ENCODE measurements at regions not wholly inside any gene's neighbourhood (a gene's known extent, or its start where the extent isn't known, plus 50 kb on each side); places are given as distances from the start of the nearest gene placed in this dataset.
A peak's percentile ranks its signal among the peaks of the same experiment; 100 is the strongest.

GRCh38 chr2:187091664-187092063, 242.7 kb upstream of the ZSWIM2 start:
- no peak overlapping the region for H3K27ac ChIP-seq (ENCODE audit: low read depth in 2 of 2, low read length in 2 of 2)
- no peaks in the 10 kb centered on the region for H3K27me3 ChIP-seq (ENCODE audit: control insufficient read depth in 2 of 2, insufficient read depth in 2 of 2, low read length in 2 of 2)
- H3K4me3 ChIP-seq (ENCODE audit: low read length in 2 of 2), result no peak overlapping the region
- no peaks in the 10 kb centered on the region for H3K9me3 ChIP-seq (ENCODE audit: control insufficient read depth in 2 of 2, low read length in 2 of 2)
- no peaks in the 10 kb centered on the region for H3K4me1 ChIP-seq (ENCODE audit: control insufficient read depth in 2 of 2, insufficient read depth in 2 of 2, low read length in 2 of 2)
- H3K36me3 ChIP-seq (ENCODE audit: control insufficient read depth in 2 of 2, insufficient read depth in 2 of 2, low read length in 2 of 2), result no peaks in the 10 kb centered on the region
- H3K9ac ChIP-seq (ENCODE audit: low read depth in 1 of 2, low read length in 2 of 2), result no peak overlapping the region

GRCh38 chr2:187084524-187084923, 235.6 kb upstream of the ZSWIM2 start:
- no peak overlapping the region for H3K9ac ChIP-seq (ENCODE audit: low read depth in 1 of 2, low read length in 2 of 2)
- no peaks in the 10 kb centered on the region for H3K36me3 ChIP-seq (ENCODE audit: control insufficient read depth in 2 of 2, insufficient read depth in 2 of 2, low read length in 2 of 2)
- H3K27me3 ChIP-seq (ENCODE audit: control insufficient read depth in 2 of 2, insufficient read depth in 2 of 2, low read length in 2 of 2), result no peaks in the 10 kb centered on the region
- H3K4me3 ChIP-seq (ENCODE audit: low read length in 2 of 2), result no peak overlapping the region
- no peaks in the 10 kb centered on the region for H3K9me3 ChIP-seq (ENCODE audit: control insufficient read depth in 2 of 2, low read length in 2 of 2)
- H3K27ac ChIP-seq (ENCODE audit: low read depth in 2 of 2, low read length in 2 of 2), result no peak overlapping the region
- H3K4me1 ChIP-seq (ENCODE audit: control insufficient read depth in 2 of 2, insufficient read depth in 2 of 2, low read length in 2 of 2), result no peaks in the 10 kb centered on the region

GRCh38 chr2:187081461-187081860, 232.5 kb upstream of the ZSWIM2 start:
- no peak overlapping the region for H3K4me3 ChIP-seq (ENCODE audit: low read length in 2 of 2)
- H3K9me3 ChIP-seq (ENCODE audit: control insufficient read depth in 2 of 2, low read length in 2 of 2), result no peaks in the 10 kb centered on the region
- H3K36me3 ChIP-seq (ENCODE audit: control insufficient read depth in 2 of 2, insufficient read depth in 2 of 2, low read length in 2 of 2), result no peaks in the 10 kb centered on the region
- H3K27ac ChIP-seq (ENCODE audit: low read depth in 2 of 2, low read length in 2 of 2), result no peak overlapping the region
- no peaks in the 10 kb centered on the region for H3K4me1 ChIP-seq (ENCODE audit: control insufficient read depth in 2 of 2, insufficient read depth in 2 of 2, low read length in 2 of 2)
- no peaks in the 10 kb centered on the region for H3K27me3 ChIP-seq (ENCODE audit: control insufficient read depth in 2 of 2, insufficient read depth in 2 of 2, low read length in 2 of 2)
- no peak overlapping the region for H3K9ac ChIP-seq (ENCODE audit: low read depth in 1 of 2, low read length in 2 of 2)

GRCh38 chr2:187079901-187080300, 230.9 kb upstream of the ZSWIM2 start:
- no peak overlapping the region for H3K27ac ChIP-seq (ENCODE audit: low read depth in 2 of 2, low read length in 2 of 2)

GRCh38 chr2:187078297-187078696, 229.3 kb upstream of the ZSWIM2 start:
- Histone ChIP-seq H3K27ac (ENCODE audit: low read depth in 2 of 2, low read length in 2 of 2) (no peak overlapping the region), H3K27me3 (ENCODE audit: control insufficient read depth in 2 of 2, insufficient read depth in 2 of 2, low read length in 2 of 2) (no peaks in the 10 kb centered on the region), H3K36me3 (ENCODE audit: control insufficient read depth in 2 of 2, insufficient read depth in 2 of 2, low read length in 2 of 2) (no peaks in the 10 kb centered on the region), H3K9ac (ENCODE audit: low read depth in 1 of 2, low read length in 2 of 2) (no peak overlapping the region), H3K9me3 (ENCODE audit: control insufficient read depth in 2 of 2, low read length in 2 of 2) (no peaks in the 10 kb centered on the region), H3K4me3 (ENCODE audit: low read length in 2 of 2) (no peak overlapping the region), H3K4me1 (ENCODE audit: control insufficient read depth in 2 of 2, insufficient read depth in 2 of 2, low read length in 2 of 2) (peaks cover 0 to 8% of the 10 kb centered on the region in 2 donors)

More at GRCh38 chr2:187079901-187080300, 230.9 kb upstream of the ZSWIM2 start:
- Histone ChIP-seq H3K9me3 (ENCODE audit: control insufficient read depth in 2 of 2, low read length in 2 of 2) (no peaks in the 10 kb centered on the region), H3K9ac (ENCODE audit: low read depth in 1 of 2, low read length in 2 of 2) (no peak overlapping the region), H3K4me3 (ENCODE audit: low read length in 2 of 2) (no peak overlapping the region), H3K36me3 (ENCODE audit: control insufficient read depth in 2 of 2, insufficient read depth in 2 of 2, low read length in 2 of 2) (no peaks in the 10 kb centered on the region), H3K27me3 (ENCODE audit: control insufficient read depth in 2 of 2, insufficient read depth in 2 of 2, low read length in 2 of 2) (no peaks in the 10 kb centered on the region), H3K4me1 (ENCODE audit: control insufficient read depth in 2 of 2, insufficient read depth in 2 of 2, low read length in 2 of 2) (peaks cover 0 to 8% of the 10 kb centered on the region in 2 donors)

GRCh38 chr2:187075671-187076070, 226.7 kb upstream of the ZSWIM2 start:
- peaks cover 0 to 8% of the 10 kb centered on the region in 2 donors for H3K4me1 ChIP-seq (ENCODE audit: control insufficient read depth in 2 of 2, insufficient read depth in 2 of 2, low read length in 2 of 2)
- H3K36me3 ChIP-seq (ENCODE audit: control insufficient read depth in 2 of 2, insufficient read depth in 2 of 2, low read length in 2 of 2), result no peaks in the 10 kb centered on the region
- H3K27ac ChIP-seq (ENCODE audit: low read depth in 2 of 2, low read length in 2 of 2), result peak overlapping the region in 1 of 2 donors; percentile 43
- no peak overlapping the region for H3K9ac ChIP-seq (ENCODE audit: low read depth in 1 of 2, low read length in 2 of 2)
- H3K4me3 ChIP-seq (ENCODE audit: low read length in 2 of 2), result peak overlapping the region in 1 of 2 donors; percentile 56
- H3K27me3 ChIP-seq (ENCODE audit: control insufficient read depth in 2 of 2, insufficient read depth in 2 of 2, low read length in 2 of 2), result no peaks in the 10 kb centered on the region
- no peaks in the 10 kb centered on the region for H3K9me3 ChIP-seq (ENCODE audit: control insufficient read depth in 2 of 2, low read length in 2 of 2)

GRCh38 chr2:187075199-187075635, 226.2 kb upstream of the ZSWIM2 start:
- no peak overlapping the region for H3K9ac ChIP-seq (ENCODE audit: low read depth in 1 of 2, low read length in 2 of 2)
- H3K36me3 ChIP-seq (ENCODE audit: control insufficient read depth in 2 of 2, insufficient read depth in 2 of 2, low read length in 2 of 2), result no peaks in the 10 kb centered on the region
- peak overlapping the region; percentile 35 to 64 for H3K27ac ChIP-seq (ENCODE audit: low read depth in 2 of 2, low read length in 2 of 2)
- no peaks in the 10 kb centered on the region for H3K27me3 ChIP-seq (ENCODE audit: control insufficient read depth in 2 of 2, insufficient read depth in 2 of 2, low read length in 2 of 2)
- H3K4me1 ChIP-seq (ENCODE audit: control insufficient read depth in 2 of 2, insufficient read depth in 2 of 2, low read length in 2 of 2), result peaks cover 0 to 8% of the 10 kb centered on the region in 2 donors
- peak overlapping the region; percentile 56 to 64 for H3K4me3 ChIP-seq (ENCODE audit: low read length in 2 of 2)
- no peaks in the 10 kb centered on the region for H3K9me3 ChIP-seq (ENCODE audit: control insufficient read depth in 2 of 2, low read length in 2 of 2)

GRCh38 chr2:187058198-187058597, 209.2 kb upstream of the ZSWIM2 start:
- Histone ChIP-seq H3K27ac (ENCODE audit: low read depth in 2 of 2, low read length in 2 of 2) (no peak overlapping the region), H3K4me1 (ENCODE audit: control insufficient read depth in 2 of 2, insufficient read depth in 2 of 2, low read length in 2 of 2) (peaks cover 0 to 2% of the 10 kb centered on the region in 2 donors), H3K4me3 (ENCODE audit: low read length in 2 of 2) (no peak overlapping the region), H3K9ac (ENCODE audit: low read depth in 1 of 2, low read length in 2 of 2) (no peak overlapping the region), H3K36me3 (ENCODE audit: control insufficient read depth in 2 of 2, insufficient read depth in 2 of 2, low read length in 2 of 2) (no peaks in the 10 kb centered on the region), H3K9me3 (ENCODE audit: control insufficient read depth in 2 of 2, low read length in 2 of 2) (no peaks in the 10 kb centered on the region), H3K27me3 (ENCODE audit: control insufficient read depth in 2 of 2, insufficient read depth in 2 of 2, low read length in 2 of 2) (no peaks in the 10 kb centered on the region)

GRCh38 chr2:187057466-187057865, 208.5 kb upstream of the ZSWIM2 start:
- no peaks in the 10 kb centered on the region for H3K36me3 ChIP-seq (ENCODE audit: control insufficient read depth in 2 of 2, insufficient read depth in 2 of 2, low read length in 2 of 2)
- no peak overlapping the region for H3K4me3 ChIP-seq (ENCODE audit: low read length in 2 of 2)
- no peaks in the 10 kb centered on the region for H3K9me3 ChIP-seq (ENCODE audit: control insufficient read depth in 2 of 2, low read length in 2 of 2)
- H3K27me3 ChIP-seq (ENCODE audit: control insufficient read depth in 2 of 2, insufficient read depth in 2 of 2, low read length in 2 of 2), result no peaks in the 10 kb centered on the region
- H3K27ac ChIP-seq (ENCODE audit: low read depth in 2 of 2, low read length in 2 of 2), result no peak overlapping the region
- H3K9ac ChIP-seq (ENCODE audit: low read depth in 1 of 2, low read length in 2 of 2), result no peak overlapping the region
- peaks cover 0 to 2% of the 10 kb centered on the region in 2 donors for H3K4me1 ChIP-seq (ENCODE audit: control insufficient read depth in 2 of 2, insufficient read depth in 2 of 2, low read length in 2 of 2)

- no peaks in the 10 kb centered on the region for H3K36me3 ChIP-seq (ENCODE audit: control insufficient read depth in 2 of 2, insufficient read depth in 2 of 2, low read length in 2 of 2)
- no peaks in the 10 kb centered on the region for H3K9me3 ChIP-seq (ENCODE audit: control insufficient read depth in 2 of 2, low read length in 2 of 2)
- H3K27ac ChIP-seq (ENCODE audit: low read depth in 2 of 2, low read length in 2 of 2), result no peak overlapping the region
- no peak overlapping the region for H3K4me3 ChIP-seq (ENCODE audit: low read length in 2 of 2)
- no peak overlapping the region for H3K9ac ChIP-seq (ENCODE audit: low read depth in 1 of 2, low read length in 2 of 2)
- peaks cover 0 to 2% of the 10 kb centered on the region in 2 donors for H3K4me1 ChIP-seq (ENCODE audit: control insufficient read depth in 2 of 2, insufficient read depth in 2 of 2, low read length in 2 of 2)
- H3K27me3 ChIP-seq (ENCODE audit: control insufficient read depth in 2 of 2, insufficient read depth in 2 of 2, low read length in 2 of 2), result no peaks in the 10 kb centered on the region
These were observed 207.7 kb upstream of the ZSWIM2 start for GRCh38 chr2:187056416-187057334.
